Mesenchymal stem cell (in vitro differentiated cells and primary cell): ENCODE measurements at regions not wholly inside any gene's neighbourhood (a gene's known extent, or its start where the extent isn't known, plus 50 kb on each side); places are given as distances from the start of the nearest gene placed in this dataset.

Experiments
- DNase-seq: peaks from one replicate; pipeline ENCODE4 v3.0.0-alpha.2; 2013
- H2AFZ ChIP-seq: one replicate; pipeline ENCODE4 v1.6.1; 2013; ENCODE audit warnings: low read depth, mild to moderate bottlenecking, control low read depth, inconsistent platforms, low read length, moderate library complexity
- H2AK5ac ChIP-seq: 2 replicates; pipeline ENCODE4 v1.6.1; 2013; ENCODE audit warnings: low read length, moderate library complexity, mild to moderate bottlenecking, inconsistent platforms; ENCODE audit not compliant: severe bottlenecking
- H2BK120ac ChIP-seq: one replicate; pipeline ENCODE4 v1.6.1; 2013; ENCODE audit warnings: low read depth, mild to moderate bottlenecking, inconsistent platforms, low read length, moderate library complexity
- H2BK12ac ChIP-seq, 2 experiments: one replicate each; pipeline ENCODE4 v1.6.1; 2013; ENCODE audit warnings: inconsistent platforms in 2 of 2, low read length in 2 of 2, mild to moderate bottlenecking in 2 of 2, moderate library complexity in 2 of 2, control low read depth in 1 of 2
- H2BK15ac ChIP-seq: one replicate; pipeline ENCODE4 v1.6.1; 2013; ENCODE audit warnings: mild to moderate bottlenecking, low read depth, inconsistent platforms; ENCODE audit not compliant: poor library complexity, severe bottlenecking
- H2BK5ac ChIP-seq: 2 replicates; pipeline ENCODE4 v1.6.1; 2013; ENCODE audit warnings: low read depth, mild to moderate bottlenecking, low read length, control low read depth, inconsistent platforms; ENCODE audit not compliant: poor library complexity, severe bottlenecking
- H3K14ac ChIP-seq, 2 experiments: one replicate each; pipeline ENCODE4 v1.6.1; 2013; ENCODE audit warnings: inconsistent platforms in 2 of 2, low read length in 2 of 2, control low read depth in 1 of 2, mild to moderate bottlenecking in 1 of 2, moderate library complexity in 1 of 2
- H3K18ac ChIP-seq, 2 experiments: one replicate each; pipeline ENCODE4 v1.6.1; 2013; ENCODE audit warnings: inconsistent platforms in 2 of 2, low read length in 2 of 2, control low read depth in 1 of 2, low read depth in 1 of 2, mild to moderate bottlenecking in 1 of 2
- H3K23ac ChIP-seq, 2 experiments: one replicate each; pipeline ENCODE4 v1.6.1; 2013; ENCODE audit warnings: inconsistent platforms in 2 of 2, low read length in 2 of 2, mild to moderate bottlenecking in 2 of 2, moderate library complexity in 2 of 2, control low read depth in 1 of 2
- H3K27ac ChIP-seq: 2 replicates; pipeline ENCODE4 v1.5.1; 2013; ENCODE audit warnings: mild to moderate bottlenecking, moderate library complexity, low read length, control low read depth, inconsistent platforms; ENCODE audit not compliant: poor library complexity, severe bottlenecking
- H3K27me3 ChIP-seq, 2 experiments: 2 replicates each; pipeline versions ENCODE4 v1.6.1 to v1.7.0; 2013; ENCODE audit warnings: low read length in 2 of 2, mild to moderate bottlenecking in 2 of 2, moderate library complexity in 2 of 2, control low read depth in 1 of 2, inconsistent platforms in 1 of 2; ENCODE audit not compliant: control insufficient read depth in 1 of 2, insufficient read depth in 1 of 2
- H3K36me3 ChIP-seq, 2 experiments: 2 replicates each; pipeline versions ENCODE4 v1.6.1 to v1.7.0; 2013; ENCODE audit warnings: low read length in 2 of 2, control low read depth in 1 of 2, inconsistent platforms in 1 of 2, low read depth in 1 of 2, mild to moderate bottlenecking in 1 of 2; ENCODE audit not compliant: insufficient read depth in 2 of 2, control insufficient read depth in 1 of 2
- H3K4ac ChIP-seq, 2 experiments: one replicate each; pipeline ENCODE4 v1.6.1; 2013; ENCODE audit warnings: inconsistent platforms in 2 of 2, low read length in 2 of 2, mild to moderate bottlenecking in 2 of 2, moderate library complexity in 2 of 2, control low read depth in 1 of 2, low read depth in 1 of 2
- H3K4me1 ChIP-seq: 2 replicates; pipeline ENCODE4 v1.6.1; 2013; ENCODE audit warnings: low read depth, low read length, control low read depth; ENCODE audit not compliant: control insufficient read depth, insufficient read depth
- H3K4me2 ChIP-seq: 2 replicates; pipeline ENCODE4 v1.6.1; 2013; ENCODE audit warnings: low read length, mild to moderate bottlenecking, inconsistent platforms; ENCODE audit not compliant: poor library complexity, severe bottlenecking
- H3K4me3 ChIP-seq, 2 experiments: 2 replicates each; pipeline versions ENCODE4 v1.5.1 to v1.7.0; 2013; ENCODE audit warnings: low read length in 2 of 2, mild to moderate bottlenecking in 2 of 2, control low read depth in 1 of 2, low read depth in 1 of 2; ENCODE audit not compliant: insufficient read depth in 1 of 2
- H3K79me1 ChIP-seq: replicated peaks from 2 replicates; pipeline ENCODE4 v1.6.1; 2013; ENCODE audit warnings: mild to moderate bottlenecking, control low read depth, low read length, inconsistent platforms; ENCODE audit not compliant: poor library complexity, severe bottlenecking
- H3K9ac ChIP-seq: 2 replicates; pipeline ENCODE4 v1.7.0; 2013; ENCODE audit warnings: mild to moderate bottlenecking, low read length, moderate library complexity
- H3K9me3 ChIP-seq: 2 replicates; pipeline ENCODE4 v1.7.0; 2013; ENCODE audit warnings: mild to moderate bottlenecking, low read length; ENCODE audit not compliant: control insufficient read depth
- H4K8ac ChIP-seq: one replicate; pipeline ENCODE4 v1.6.1; 2013; ENCODE audit warnings: inconsistent platforms, mild to moderate bottlenecking, low read length, moderate library complexity
- H4K91ac ChIP-seq: one replicate; pipeline ENCODE4 v1.6.1; 2013; ENCODE audit warnings: mild to moderate bottlenecking, low read length, inconsistent platforms
- WGBS: methylation state at CpG from one replicate; pipeline ENCODE4 v1.1.7; 2013; ENCODE audit warnings: mixed read lengths; 5-methylcytosine and 5-hydroxymethylcytosine counted together

DNA sequence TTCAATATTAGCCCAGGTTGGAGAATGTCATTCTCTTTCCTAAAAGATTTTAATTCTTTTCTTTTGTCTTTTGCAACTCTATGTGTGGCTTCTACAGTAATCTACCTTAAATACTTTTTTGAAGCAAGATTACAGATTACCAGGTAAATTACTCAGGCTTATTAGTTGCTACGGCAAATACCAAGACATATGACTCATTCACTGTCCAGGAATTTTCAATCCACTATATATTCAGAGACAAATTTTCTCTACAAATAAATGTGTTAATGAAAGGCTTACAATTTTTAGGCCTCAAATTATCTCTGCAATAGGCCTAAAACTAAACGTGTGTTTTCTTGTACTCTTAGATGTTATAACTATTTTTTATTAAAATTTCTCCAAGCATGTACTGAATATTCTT lies 631.3 kb downstream of the DIAPH3 start:
- Histone ChIP-seq H3K18ac (no peak overlapping the region), H2BK15ac (no peak overlapping the region), H2BK12ac (no peak overlapping the region), H2AK5ac (no peak overlapping the region), H3K9ac (no peak overlapping the region), H2BK120ac (no peak overlapping the region), H4K8ac (no peak overlapping the region), H3K36me3 (no peaks in the 10 kb centered on the region), H3K4me1 (peaks cover 3% of the 10 kb centered on the region), H2AFZ (no peak overlapping the region), H3K27ac (no peak overlapping the region), H3K9me3 (no peaks in the 10 kb centered on the region), H2BK5ac (no peak overlapping the region), H3K79me1 (no peaks in the 10 kb centered on the region), H3K14ac (no peak overlapping the region), H3K4ac (no peak overlapping the region), H4K91ac (no peak overlapping the region), H3K27me3 (no peaks in the 10 kb centered on the region), H3K23ac (no peak overlapping the region), H3K4me3 (no peak overlapping the region), H3K4me2 (no peak overlapping the region)
- no peak for DNase-seq
- WGBS, result no CpG with 5 or more reads among the region's 2 CpGs

DNA sequence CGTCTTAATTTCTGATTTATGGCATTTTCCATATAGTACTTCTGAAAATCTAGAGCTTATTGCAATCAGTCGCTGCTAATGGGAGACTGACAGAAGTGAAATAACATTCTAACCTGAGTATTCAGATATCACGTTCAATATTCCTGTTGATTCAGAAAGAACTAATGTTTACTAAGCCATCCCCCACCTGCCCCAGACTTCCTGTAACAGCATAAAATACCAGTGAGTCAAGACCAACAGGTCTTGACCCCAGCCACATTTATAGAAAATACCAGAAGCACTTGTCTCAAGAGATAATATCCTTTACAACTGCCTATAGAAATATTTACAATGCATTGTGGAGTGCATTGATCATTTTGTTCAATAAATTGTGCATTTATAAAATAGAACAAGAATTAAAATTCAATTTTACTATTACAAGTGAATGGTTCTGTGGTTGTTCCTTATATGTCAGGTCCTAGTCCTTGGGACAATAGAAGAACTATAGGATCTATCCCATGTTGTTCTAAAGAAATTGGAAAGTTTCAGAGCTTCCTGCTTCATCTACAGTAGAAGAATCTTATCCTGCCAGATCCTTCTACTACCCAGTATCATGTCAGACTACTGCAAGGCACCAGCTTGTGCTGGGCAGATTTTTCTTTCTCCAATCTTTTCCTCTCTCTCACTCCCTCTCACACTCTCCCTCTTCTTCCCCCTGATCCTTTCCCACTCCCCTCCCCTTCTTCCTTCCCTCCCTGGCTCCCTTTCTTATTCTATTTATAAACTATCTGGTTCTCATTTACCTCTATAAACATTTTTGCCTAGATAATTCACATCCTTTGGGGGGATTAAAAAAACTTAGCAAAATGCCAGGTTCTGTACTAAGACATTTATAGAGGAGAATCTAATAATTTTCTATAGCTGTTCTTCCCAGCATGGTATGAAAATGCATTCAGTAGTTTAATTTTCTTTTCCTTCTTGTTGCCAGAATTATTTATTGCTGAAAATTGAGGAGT lies 629.9 kb downstream of the DIAPH3 start:
- Histone ChIP-seq H3K4ac (no peak overlapping the region), H3K18ac (no peak overlapping the region), H3K27ac (no peak overlapping the region), H2BK5ac (no peak overlapping the region), H2AFZ (no peak overlapping the region), H4K8ac (no peak overlapping the region), H3K14ac (no peak overlapping the region), H3K4me2 (no peak overlapping the region), H3K9me3 (no peaks in the 10 kb centered on the region), H2BK15ac (no peak overlapping the region), H2BK12ac (no peak overlapping the region), H2BK120ac (no peak overlapping the region), H3K27me3 (no peaks in the 10 kb centered on the region), H2AK5ac (no peak overlapping the region), H3K9ac (no peak overlapping the region), H3K23ac (no peak overlapping the region), H3K4me1 (peaks cover 3% of the 10 kb centered on the region), H3K36me3 (no peaks in the 10 kb centered on the region), H3K4me3 (no peak overlapping the region), H3K79me1 (no peaks in the 10 kb centered on the region), H4K91ac (no peak overlapping the region)
- peak; percentile 24 for DNase-seq
- 47% methylated on average over 3 of the region's 3 CpGs for whole genome bisulfite sequencing

DNA sequence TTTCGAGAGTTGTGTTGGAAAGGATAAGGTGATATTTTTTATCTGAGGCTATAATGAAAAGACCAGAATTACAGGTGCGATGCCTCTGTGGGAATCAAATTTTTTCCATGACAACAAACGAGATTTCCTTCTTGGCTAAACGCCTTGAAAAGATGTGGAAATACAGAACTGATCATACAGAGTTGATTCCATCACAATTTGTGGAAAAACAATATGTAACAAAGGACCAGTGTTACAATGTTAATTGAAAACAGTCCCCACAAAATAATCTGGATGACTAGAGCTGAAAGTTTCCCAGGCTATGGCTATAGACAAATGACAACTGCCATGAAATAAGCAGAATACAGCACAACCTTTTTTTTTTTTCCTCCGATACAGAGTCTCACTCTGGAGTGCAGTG lies 628.9 kb downstream of the DIAPH3 start:
- 97% methylated on average over 5 of the region's 5 CpGs for WGBS
- H4K91ac ChIP-seq, result no peak overlapping the region

DNA sequence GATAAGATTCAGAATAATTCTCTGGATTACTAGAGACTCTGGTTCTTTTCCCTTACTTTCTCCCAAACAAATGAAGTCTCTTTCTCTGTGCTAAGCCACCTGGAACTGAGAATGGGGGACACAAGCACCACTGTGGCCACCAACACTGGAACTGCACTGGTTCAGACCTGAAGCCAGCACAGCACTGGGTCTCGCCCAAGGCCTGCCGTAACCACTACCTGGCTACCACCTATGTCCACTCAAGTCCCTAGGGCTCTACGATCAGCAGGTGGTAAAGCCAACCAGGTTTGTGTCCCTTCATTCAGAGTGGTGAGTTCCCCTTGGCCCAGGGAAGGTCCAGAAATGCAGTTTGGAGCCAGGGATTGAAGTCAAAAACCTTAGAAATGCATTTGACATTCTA lies 626.2 kb downstream of the DIAPH3 start:
- Histone ChIP-seq H2AK5ac (no peak overlapping the region), H3K23ac (no peak overlapping the region), H3K9me3 (no peaks in the 10 kb centered on the region), H3K4me2 (no peak overlapping the region), H3K18ac (no peak overlapping the region), H4K8ac (no peak overlapping the region), H3K9ac (no peak overlapping the region), H3K27ac (no peak overlapping the region), H3K4me1 (no peaks in the 10 kb centered on the region), H3K4ac (no peak overlapping the region), H3K27me3 (no peaks in the 10 kb centered on the region), H2AFZ (no peak overlapping the region), H3K14ac (no peak overlapping the region), H2BK120ac (no peak overlapping the region), H2BK5ac (no peak overlapping the region), H3K79me1 (no peaks in the 10 kb centered on the region), H2BK15ac (no peak overlapping the region), H3K4me3 (no peak overlapping the region), H2BK12ac (no peak overlapping the region), H3K36me3 (no peaks in the 10 kb centered on the region), H4K91ac (no peak overlapping the region)
- 90% methylated on average over 3 of the region's 3 CpGs for WGBS
- no peak for DNase-seq

More for the DNA sequence above, 628.9 kb downstream of the DIAPH3 start:
- H3K27me3 ChIP-seq, result no peaks in the 10 kb centered on the region
- no peak overlapping the region for H2AFZ ChIP-seq
- H2BK15ac ChIP-seq, result no peak overlapping the region
- H3K79me1 ChIP-seq, result no peaks in the 10 kb centered on the region
- H2AK5ac ChIP-seq, result no peak overlapping the region
- peaks cover 3% of the 10 kb centered on the region for H3K4me1 ChIP-seq
- H3K4ac ChIP-seq, result no peak overlapping the region
- H2BK120ac ChIP-seq, result no peak overlapping the region
- H3K18ac ChIP-seq, result no peak overlapping the region
- no peak for DNase-seq
- H3K36me3 ChIP-seq, result no peaks in the 10 kb centered on the region
- no peaks in the 10 kb centered on the region for H3K9me3 ChIP-seq
- H3K14ac ChIP-seq, result no peak overlapping the region
- no peak overlapping the region for H3K9ac ChIP-seq
- no peak overlapping the region for H3K4me3 ChIP-seq
- no peak overlapping the region for H3K27ac ChIP-seq
- no peak overlapping the region for H2BK12ac ChIP-seq
- no peak overlapping the region for H3K4me2 ChIP-seq
- no peak overlapping the region for H3K23ac ChIP-seq
- H2BK5ac ChIP-seq, result no peak overlapping the region
- no peak overlapping the region for H4K8ac ChIP-seq
